ENCODE measurements at regions not wholly inside any gene's neighbourhood (a gene's known extent, or its start where the extent isn't known, plus 50 kb on each side); places are given as distances from the start of the nearest gene placed in this dataset.

GRCh38 chr22:22744412-22745224, 100.2 kb downstream of the GGTLC2 start:
- TF ChIP-seq CTCF (IDR thresholded peaks at IDR 0.05) (no peak), EZH2 (IDR thresholded peaks at IDR 0.05; ENCODE audit: borderline replicate concordance, insufficient read depth, low read depth, low read length, poor library complexity, severe bottlenecking) (no peak)
